ENCODE measurements at regions not wholly inside any gene's neighbourhood (a gene's known extent, or its start where the extent isn't known, plus 50 kb on each side); places are given as distances from the start of the nearest gene placed in this dataset.

DNA sequence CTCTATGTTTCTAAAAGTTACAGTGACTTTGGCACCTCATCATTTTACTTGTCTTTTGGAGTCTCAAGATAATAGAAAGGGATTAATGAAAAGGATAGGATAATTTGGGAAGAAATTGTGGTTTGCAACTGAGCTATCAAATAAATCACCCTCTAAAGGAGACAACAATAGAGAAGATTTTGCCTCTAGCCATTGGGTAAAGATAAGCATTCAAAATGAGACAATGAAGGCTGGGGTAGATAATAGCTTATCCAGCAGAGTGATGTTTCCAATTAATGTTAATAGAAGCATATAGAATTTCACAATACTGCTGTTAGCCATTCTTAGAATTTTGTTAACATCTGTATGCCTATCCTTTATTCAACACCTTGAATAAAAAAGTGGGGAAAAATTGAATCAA is 1177.6 kb downstream of the ADGRL3 start:
- no peak for TF ChIP-seq POLR2AphosphoS5 (IDR thresholded peaks at IDR 0.05)
- no peak for TF ChIP-seq CTCF (IDR thresholded peaks at IDR 0.05 in 8 of 11, conservative IDR thresholded peaks at IDR 0.05 in 3 of 11)
- TF ChIP-seq POLR2A (IDR thresholded peaks at IDR 0.05): no peak
